Neural progenitor cell (in vitro differentiated cells): ENCODE measurements at regions not wholly inside any gene's neighbourhood (a gene's known extent, or its start where the extent isn't known, plus 50 kb on each side); places are given as distances from the start of the nearest gene placed in this dataset.

Experiments
- DNase-seq: peaks from one replicate; pipeline ENCODE4 v3.0.0-alpha.2; 2016; ENCODE audit warnings: low spot score
- H2AFZ ChIP-seq: fragments of 200-600 bp; sonication (generic); replicated peaks from 2 replicates; pipeline ENCODE4 v1.6.1; 2016; ENCODE audit warnings: antibody characterized with exemption
- H3F3A ChIP-seq: fragments of 200-600 bp; sonication (generic); 2 replicates; pipeline ENCODE4 v1.6.1; 2016; ENCODE audit warnings: antibody characterized with exemption, low read depth
- H3K27ac ChIP-seq: fragments of 200-600 bp; sonication (generic); 2 replicates; pipeline ENCODE4 v1.5.1; 2016; ENCODE audit warnings: mild to moderate bottlenecking
- H3K27me3 ChIP-seq: fragments of 200-600 bp; sonication (generic); 2 replicates; pipeline ENCODE4 v1.6.1; 2016; ENCODE audit warnings: mild to moderate bottlenecking, moderate library complexity
- H3K36me3 ChIP-seq: fragments of 200-600 bp; sonication (generic); 2 replicates; pipeline ENCODE4 v1.5.1; 2016
- H3K4me1 ChIP-seq: fragments of 200-600 bp; sonication (generic); 2 replicates; pipeline ENCODE4 v1.6.1; 2016; ENCODE audit warnings: mixed run types
- H3K4me2 ChIP-seq: fragments of 200-600 bp; sonication (generic); 2 replicates; pipeline ENCODE4 v1.6.1; 2016
- H3K4me3 ChIP-seq: fragments of 200-600 bp; sonication (generic); 2 replicates; pipeline ENCODE4 v1.5.1; 2016
- H3K79me2 ChIP-seq: fragments of 200-600 bp; sonication (generic); 2 replicates; pipeline ENCODE4 v1.6.1; 2016; ENCODE audit warnings: low read depth
- H3K9ac ChIP-seq: fragments of 200-600 bp; sonication (generic); 2 replicates; pipeline ENCODE4 v1.6.1; 2016
- H3K9me3 ChIP-seq: fragments of 200-600 bp; sonication (generic); 2 replicates; pipeline ENCODE4 v1.5.1; 2016; ENCODE audit warnings: low read depth
- H4K20me1 ChIP-seq: fragments of 200-600 bp; sonication (generic); 2 replicates; pipeline ENCODE4 v1.6.1; 2016; ENCODE audit warnings: low read depth
- H3K27ac Mint-ChIP-seq: 3 replicates; pipeline ENCODE4 v1.8.0; 2021; ENCODE audit warnings: mixed read lengths
- H3K27me3 Mint-ChIP-seq: 2 replicates; pipeline ENCODE4 v1.8.0; 2022; ENCODE audit warnings: low read depth, mild to moderate bottlenecking, inconsistent platforms, moderate library complexity, mixed read lengths; ENCODE audit not compliant: insufficient read depth
- H3K36me3 Mint-ChIP-seq: 3 replicates; pipeline ENCODE4 v1.8.0; 2021; ENCODE audit warnings: mixed read lengths
- H3K4me1 Mint-ChIP-seq: 3 replicates; pipeline ENCODE4 v1.8.0; 2021; ENCODE audit warnings: mixed read lengths
- H3K4me3 Mint-ChIP-seq: 3 replicates; pipeline ENCODE4 v1.8.0; 2021; ENCODE audit warnings: mild to moderate bottlenecking, moderate library complexity, mixed read lengths
- H3K9me3 Mint-ChIP-seq: 3 replicates; pipeline ENCODE4 v1.8.0; 2020; ENCODE audit warnings: mixed read lengths
- CTCF ChIP-seq: fragments of 200-600 bp; sonication (generic); IDR thresholded peaks from 2 replicates; pipeline ENCODE4 v1.5.1; 2017; ENCODE audit warnings: antibody characterized with exemption, mild to moderate bottlenecking
- EZH2 ChIP-seq: fragments of 200-600 bp; sonication (generic); IDR thresholded peaks from 2 replicates; pipeline ENCODE4 v1.6.1; 2017; ENCODE audit warnings: antibody characterized with exemption, mild to moderate bottlenecking, moderate library complexity
- EZH2phosphoT487 ChIP-seq: fragments of 200-600 bp; sonication (generic); IDR thresholded peaks from 2 replicates; pipeline ENCODE4 v1.6.1; 2017; ENCODE audit warnings: antibody characterized with exemption

- no peak overlapping the region for H3K4me3 ChIP-seq
- H3K27ac ChIP-seq, result no peak overlapping the region
- no peak for TF ChIP-seq EZH2phosphoT487
- TF ChIP-seq CTCF, result no peak
- no peak for TF ChIP-seq EZH2
- H2AFZ ChIP-seq, result no peak overlapping the region
- H3K9ac ChIP-seq, result no peak overlapping the region
- Mint-ChIP-seq H3K4me3 (no peak overlapping the region), H3K4me1 (peaks cover 7% of the 10 kb centered on the region), H3K27me3 (peaks cover 5% of the 10 kb centered on the region), H3K27ac (no peak overlapping the region), H3K9me3 (peaks cover 1% of the 10 kb centered on the region), H3K36me3 (no peaks in the 10 kb centered on the region)
- H3K79me2 ChIP-seq, result no peaks in the 10 kb centered on the region
- H3K9me3 ChIP-seq, result no peaks in the 10 kb centered on the region
- H3K36me3 ChIP-seq, result no peaks in the 10 kb centered on the region
- no peaks in the 10 kb centered on the region for H3K4me1 ChIP-seq
- H3K27me3 ChIP-seq, result no peaks in the 10 kb centered on the region
- H4K20me1 ChIP-seq, result no peaks in the 10 kb centered on the region
- no peak overlapping the region for H3K4me2 ChIP-seq
- DNase-seq, result no peak
- H3F3A ChIP-seq, result no peaks in the 10 kb centered on the region
Observed at GRCh38 chr7:25822823-25823222, 329.2 kb upstream of the NFE2L3 start.

DNA sequence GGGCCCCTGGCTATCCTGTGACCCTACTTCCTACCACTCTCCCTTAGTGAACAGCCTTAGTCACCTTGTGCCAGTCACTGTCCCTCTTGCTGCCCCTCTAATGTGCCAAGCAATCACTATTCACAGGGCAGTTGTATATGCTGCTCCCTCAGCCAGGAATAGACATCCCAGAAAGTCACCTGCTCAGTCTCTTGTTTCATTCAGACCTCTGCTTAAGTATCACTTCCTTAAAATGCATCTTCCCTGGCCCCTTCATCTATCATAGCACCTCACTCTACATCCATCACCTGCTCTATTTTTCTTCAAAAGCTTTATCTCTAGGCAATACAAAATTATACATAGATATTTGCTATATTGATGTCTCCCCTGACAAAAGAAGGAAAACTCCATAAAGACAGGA lies 328.4 kb upstream of the NFE2L3 start:
- Histone ChIP-seq H3F3A (no peaks in the 10 kb centered on the region), H3K4me2 (no peak overlapping the region), H3K4me3 (no peak overlapping the region), H3K9me3 (no peaks in the 10 kb centered on the region), H3K4me1 (no peaks in the 10 kb centered on the region), H3K27ac (no peak overlapping the region), H3K79me2 (no peaks in the 10 kb centered on the region), H3K27me3 (no peaks in the 10 kb centered on the region), H4K20me1 (no peaks in the 10 kb centered on the region), H2AFZ (no peak overlapping the region), H3K9ac (no peak overlapping the region), H3K36me3 (no peaks in the 10 kb centered on the region)
- no peak overlapping the region for H3K4me3 Mint-ChIP-seq
- H3K4me1 Mint-ChIP-seq, result peaks cover 7% of the 10 kb centered on the region
- DNase-seq, result no peak
- no peak overlapping the region for H3K27ac Mint-ChIP-seq
- H3K9me3 Mint-ChIP-seq, result peaks cover 3% of the 10 kb centered on the region
- peaks cover 5% of the 10 kb centered on the region for H3K27me3 Mint-ChIP-seq
- no peaks in the 10 kb centered on the region for H3K36me3 Mint-ChIP-seq
- no peak for TF ChIP-seq EZH2
- TF ChIP-seq EZH2phosphoT487, result no peak
- TF ChIP-seq CTCF, result no peak

GRCh38 chr7:25828468-25828867 lies 323.5 kb upstream of the NFE2L3 start:
- peaks cover 9% of the 10 kb centered on the region for H3K27me3 Mint-ChIP-seq
- no peak for TF ChIP-seq EZH2
- TF ChIP-seq CTCF, result no peak
- TF ChIP-seq EZH2phosphoT487, result no peak
- no peak overlapping the region for H3K4me3 Mint-ChIP-seq
- H3K4me1 Mint-ChIP-seq, result peaks cover 44% of the 10 kb centered on the region
- H3K27me3 ChIP-seq, result no peaks in the 10 kb centered on the region
- H3K27ac ChIP-seq, result no peak overlapping the region
- no peaks in the 10 kb centered on the region for H4K20me1 ChIP-seq
- no peak overlapping the region for H2AFZ ChIP-seq
- H3K36me3 ChIP-seq, result no peaks in the 10 kb centered on the region
- H3K9ac ChIP-seq, result no peak overlapping the region
- no peaks in the 10 kb centered on the region for H3K9me3 ChIP-seq
- H3K9me3 Mint-ChIP-seq, result peaks cover 7% of the 10 kb centered on the region
- H3K4me3 ChIP-seq, result no peak overlapping the region
- peaks cover 7% of the 10 kb centered on the region for H3F3A ChIP-seq
- peaks cover 28% of the 10 kb centered on the region for H3K4me1 ChIP-seq
- DNase-seq, result no peak
- no peaks in the 10 kb centered on the region for H3K36me3 Mint-ChIP-seq
- H3K79me2 ChIP-seq, result no peaks in the 10 kb centered on the region
- no peak overlapping the region for H3K27ac Mint-ChIP-seq
- no peak overlapping the region for H3K4me2 ChIP-seq

DNA sequence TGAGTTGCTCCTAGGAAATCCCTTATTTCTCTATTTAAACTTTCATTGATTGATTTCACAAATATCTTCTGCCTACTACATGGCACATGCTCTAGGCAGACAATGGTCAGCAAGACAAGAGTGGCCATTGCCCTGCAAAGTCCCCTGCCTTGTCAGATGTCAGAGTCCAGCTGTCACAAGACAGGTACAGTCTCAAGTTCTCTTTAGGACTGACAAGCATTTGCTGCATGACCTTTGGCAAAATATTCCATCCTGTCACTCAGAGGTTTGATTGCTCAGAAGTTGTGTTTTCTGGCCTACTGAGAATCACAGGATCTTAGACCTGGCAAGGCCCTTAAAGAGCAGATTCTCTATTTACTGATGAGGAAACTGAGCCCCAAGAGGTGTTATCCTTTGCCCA lies 322.3 kb upstream of the NFE2L3 start:
- Histone ChIP-seq H3K9ac (no peak overlapping the region), H3K4me1 (peaks cover 28% of the 10 kb centered on the region), H3K27me3 (no peaks in the 10 kb centered on the region), H4K20me1 (no peaks in the 10 kb centered on the region), H3F3A (peaks cover 7% of the 10 kb centered on the region), H3K4me3 (no peak overlapping the region), H3K36me3 (no peaks in the 10 kb centered on the region), H3K27ac (no peak overlapping the region), H3K9me3 (no peaks in the 10 kb centered on the region), H2AFZ (no peak overlapping the region), H3K4me2 (no peak overlapping the region), H3K79me2 (no peaks in the 10 kb centered on the region)
- Mint-ChIP-seq H3K4me1 (peaks cover 50% of the 10 kb centered on the region), H3K27ac (no peak overlapping the region), H3K36me3 (no peaks in the 10 kb centered on the region), H3K9me3 (peaks cover 7% of the 10 kb centered on the region), H3K4me3 (no peak overlapping the region), H3K27me3 (peaks cover 9% of the 10 kb centered on the region)
- no peak for DNase-seq
- TF ChIP-seq EZH2 (no peak), CTCF (no peak), EZH2phosphoT487 (no peak)
